ENCODE measurements at regions not wholly inside any gene's neighbourhood (a gene's known extent, or its start where the extent isn't known, plus 50 kb on each side); places are given as distances from the start of the nearest gene placed in this dataset.

- H3K36me3 ChIP-seq (replicated peaks): no peaks in the 10 kb centered on the region
- no peak for DNase-seq
- TF ChIP-seq CTCF (IDR thresholded peaks at IDR 0.05; ENCODE audit: low read depth, low read length, missing control alignments): no peak
- H3K27me3 ChIP-seq (replicated peaks): no peaks in the 10 kb centered on the region
- in situ Hi-C loops (cut with HindIII; ENCODE audit: low pct_ligation_motif_present, low sequenced_read_pairs): no loop called here
- no peak overlapping the region for H3K4me3 ChIP-seq (ENCODE audit: low read depth, low read length)
- no peak overlapping the region for H3K27ac ChIP-seq
These were observed 60.6 kb upstream of the MIER3 start for GRCh38 chr5:57012511-57012910.

- TF ChIP-seq CTCF (IDR thresholded peaks at IDR 0.05; ENCODE audit: low read depth, low read length, missing control alignments): no peak
- in situ Hi-C loops (cut with HindIII; ENCODE audit: low pct_ligation_motif_present, low sequenced_read_pairs): no loop called here
These were observed 74.0 kb upstream of the MIER3 start for GRCh38 chr5:57025961-57026360.

GRCh38 chr5:57028161-57028560 lies 76.2 kb upstream of the MIER3 start:
- no peak for TF ChIP-seq CTCF (IDR thresholded peaks at IDR 0.05; ENCODE audit: low read depth, low read length, missing control alignments)
- H3K36me3 ChIP-seq (replicated peaks): no peaks in the 10 kb centered on the region
- no peak overlapping the region for H3K27ac ChIP-seq
- no peak for DNase-seq
- in situ Hi-C loops (cut with HindIII; ENCODE audit: low pct_ligation_motif_present, low sequenced_read_pairs): no loop called here
- H3K27me3 ChIP-seq (replicated peaks): no peaks in the 10 kb centered on the region
- H3K4me3 ChIP-seq (ENCODE audit: low read depth, low read length): no peak overlapping the region

More at GRCh38 chr5:57025961-57026360, 74.0 kb upstream of the MIER3 start:
- H3K4me3 ChIP-seq (ENCODE audit: low read depth, low read length): no peak overlapping the region
- H3K27ac ChIP-seq: no peak overlapping the region
- H3K36me3 ChIP-seq (replicated peaks): no peaks in the 10 kb centered on the region
- H3K27me3 ChIP-seq (replicated peaks): no peaks in the 10 kb centered on the region
- DNase-seq: no peak

- DNase-seq: no peak
- H3K27me3 ChIP-seq (replicated peaks): no peaks in the 10 kb centered on the region
- no peaks in the 10 kb centered on the region for H3K36me3 ChIP-seq (replicated peaks)
- no peak overlapping the region for H3K27ac ChIP-seq
- no peak for TF ChIP-seq CTCF (IDR thresholded peaks at IDR 0.05; ENCODE audit: low read depth, low read length, missing control alignments)
- in situ Hi-C loops (cut with HindIII; ENCODE audit: low pct_ligation_motif_present, low sequenced_read_pairs): no loop called here
- no peak overlapping the region for H3K4me3 ChIP-seq (ENCODE audit: low read depth, low read length)
These were observed 80.2 kb upstream of the MIER3 start for GRCh38 chr5:57032151-57032551.

- in situ Hi-C loops (cut with HindIII; ENCODE audit: low pct_ligation_motif_present, low sequenced_read_pairs): no loop called here
- Histone ChIP-seq H3K27ac (no peak overlapping the region), H3K27me3 (replicated peaks) (no peaks in the 10 kb centered on the region), H3K4me3 (ENCODE audit: low read depth, low read length) (no peak overlapping the region), H3K36me3 (replicated peaks) (no peaks in the 10 kb centered on the region)
- TF ChIP-seq CTCF (IDR thresholded peaks at IDR 0.05; ENCODE audit: low read depth, low read length, missing control alignments): no peak
- no peak for DNase-seq
These were observed 81.2 kb upstream of the MIER3 start for GRCh38 chr5:57033103-57033502.

GRCh38 chr5:57033503-57033902 lies 81.6 kb upstream of the MIER3 start:
- no peak for DNase-seq
- TF ChIP-seq CTCF (IDR thresholded peaks at IDR 0.05; ENCODE audit: low read depth, low read length, missing control alignments): no peak
- Histone ChIP-seq H3K36me3 (replicated peaks) (no peaks in the 10 kb centered on the region), H3K27ac (no peak overlapping the region), H3K27me3 (replicated peaks) (no peaks in the 10 kb centered on the region), H3K4me3 (ENCODE audit: low read depth, low read length) (no peak overlapping the region)
- in situ Hi-C loops (cut with HindIII; ENCODE audit: low pct_ligation_motif_present, low sequenced_read_pairs): no loop called here
